ENCODE measurements at regions not wholly inside any gene's neighbourhood (a gene's known extent, or its start where the extent isn't known, plus 50 kb on each side); places are given as distances from the start of the nearest gene placed in this dataset.

GRCh38 chr13:109383683-109384082 is 402.7 kb downstream of the IRS2 start:
- POLR2A ChIA-PET = no interaction called here
- CTCF ChIA-PET = no interaction called here

GRCh38 chr13:109381546-109382180 is 404.7 kb downstream of the IRS2 start:
- POLR2A ChIA-PET = no interaction called here
- CTCF ChIA-PET = no interaction called here

GRCh38 chr13:109380457-109380856 is 405.9 kb downstream of the IRS2 start:
- CTCF ChIA-PET = no interaction called here
- POLR2A ChIA-PET = no interaction called here

GRCh38 chr13:109379930-109380329 is 406.5 kb downstream of the IRS2 start:
- POLR2A ChIA-PET = no interaction called here

GRCh38 chr13:109376936-109377335 is 409.4 kb downstream of the IRS2 start:
- ChIA-PET CTCF (no interaction called here), POLR2A (no interaction called here)

More at GRCh38 chr13:109379930-109380329, 406.5 kb downstream of the IRS2 start:
- CTCF ChIA-PET = no interaction called here

- ChIA-PET CTCF (interaction anchor here (0.5 kb wide), 1 partner anchor 61 kb away, joined by 5 read pairs; no protein-coding TSS in a partner anchor), POLR2A (no interaction called here)
These were observed 411.7 kb downstream of the IRS2 start for GRCh38 chr13:109374609-109375200.

- ChIA-PET CTCF (no interaction called here), POLR2A (no interaction called here)
These were observed 413.7 kb downstream of the IRS2 start for GRCh38 chr13:109372666-109373065.

GRCh38 chr13:109371066-109371465 is 415.3 kb downstream of the IRS2 start:
- POLR2A ChIA-PET = no interaction called here

GRCh38 chr13:109370496-109370895 is 415.9 kb downstream of the IRS2 start:
- ChIA-PET POLR2A (no interaction called here), CTCF (no interaction called here)

More at GRCh38 chr13:109371066-109371465, 415.3 kb downstream of the IRS2 start:
- CTCF ChIA-PET = no interaction called here

- ChIA-PET POLR2A (no interaction called here), CTCF (no interaction called here)
These were observed 416.9 kb downstream of the IRS2 start for GRCh38 chr13:109369353-109370052.

- CTCF ChIA-PET = interaction anchor here (1.1 kb wide), 1 partner anchor 16 kb away, joined by 3 read pairs; no protein-coding TSS in a partner anchor
- POLR2A ChIA-PET = no interaction called here
These were observed 418.2 kb downstream of the IRS2 start for GRCh38 chr13:109368230-109368629.

GRCh38 chr13:109366525-109366924 is 419.9 kb downstream of the IRS2 start:
- CTCF ChIA-PET = no interaction called here
- POLR2A ChIA-PET = no interaction called here

GRCh38 chr13:109363431-109363830 is 423.0 kb downstream of the IRS2 start:
- ChIA-PET POLR2A (no interaction called here), CTCF (no interaction called here)

- CTCF ChIA-PET = no interaction called here
- POLR2A ChIA-PET = no interaction called here
These were observed 423.8 kb downstream of the IRS2 start for GRCh38 chr13:109362616-109363015.

GRCh38 chr13:109361562-109362289 is 424.7 kb downstream of the IRS2 start:
- CTCF ChIA-PET = no interaction called here
- POLR2A ChIA-PET = no interaction called here

GRCh38 chr13:109357751-109358471 is 428.5 kb downstream of the IRS2 start:
- POLR2A ChIA-PET = no interaction called here
- CTCF ChIA-PET = no interaction called here

- CTCF ChIA-PET = no interaction called here
- POLR2A ChIA-PET = no interaction called here
These were observed 430.4 kb downstream of the IRS2 start for GRCh38 chr13:109355875-109356434.

- CTCF ChIA-PET = no interaction called here
- POLR2A ChIA-PET = no interaction called here
These were observed 431.2 kb downstream of the IRS2 start for GRCh38 chr13:109355166-109355565.

- CTCF ChIA-PET = no interaction called here
- POLR2A ChIA-PET = no interaction called here
These were observed 435.1 kb downstream of the IRS2 start for GRCh38 chr13:109351236-109351635.

Data from activated CD8-positive, alpha-beta memory T cell treated with anti-CD3 and anti-CD28 coated beads for 36 hours (primary cell).